ENCODE measurements at regions not wholly inside any gene's neighbourhood (a gene's known extent, or its start where the extent isn't known, plus 50 kb on each side); places are given as distances from the start of the nearest gene placed in this dataset.

DNA sequence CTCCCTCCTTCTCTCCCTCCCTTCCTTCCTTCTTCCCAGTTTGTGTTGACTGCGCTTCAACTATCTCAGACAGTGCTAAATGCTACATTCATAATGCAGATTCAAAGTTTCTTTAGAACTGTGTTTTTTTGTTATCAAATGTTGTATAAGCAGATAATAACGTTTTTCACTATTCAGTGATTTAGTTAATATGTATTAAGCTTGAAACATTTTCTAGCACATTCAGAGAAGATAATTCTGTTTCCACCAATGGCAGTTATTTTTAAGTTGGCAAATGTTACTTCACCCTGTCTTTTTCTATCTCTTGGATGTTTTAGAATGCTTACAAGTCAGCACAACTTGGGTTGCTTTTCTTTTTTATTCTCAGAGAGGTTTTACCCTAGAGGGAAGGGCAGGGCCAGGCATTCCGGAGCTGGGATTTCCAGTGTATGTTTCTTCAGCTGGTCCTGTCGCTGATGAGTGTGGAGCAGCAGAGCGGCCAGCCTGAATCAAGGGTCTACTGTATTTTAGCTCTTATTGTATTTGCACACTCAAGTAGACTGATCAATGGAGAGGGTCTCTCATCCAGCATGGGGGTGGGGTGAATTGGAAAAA lies 162.3 kb upstream of the ARHGAP20 start:
- TF ChIP-seq EZH2 (IDR thresholded peaks at IDR 0.05) = no peak
- no peak for TF ChIP-seq CTCF (IDR thresholded peaks at IDR 0.05)
- no peak for TF ChIP-seq EZH2phosphoT487 (IDR thresholded peaks at IDR 0.05)
